Dendritic cell treated with granulocyte-macrophage colony-stimulating factor and Interleukin-4, amounts not matched to agents 40 ng/mL and 50 ng/mL, for 4 days (primary cell): ENCODE measurements at regions not wholly inside any gene's neighbourhood (a gene's known extent, or its start where the extent isn't known, plus 50 kb on each side); places are given as distances from the start of the nearest gene placed in this dataset.
"Not testable (repeated sequence)": the region's sequence is repeated elsewhere in the genome, so short reads cannot be mapped to it uniquely, and the experiment has no call there.

Experiments
- H3K27ac Mint-ChIP-seq: one replicate; pipeline ENCODE4 v1.8.0; 2022; ENCODE audit warnings: mild to moderate bottlenecking, mixed read lengths
- H3K27me3 Mint-ChIP-seq: one replicate; pipeline ENCODE4 v1.8.0; 2022; ENCODE audit warnings: mild to moderate bottlenecking, mixed read lengths
- H3K36me3 Mint-ChIP-seq: one replicate; pipeline ENCODE4 v1.8.0; 2022; ENCODE audit warnings: low read depth, mixed read lengths
- H3K4me1 Mint-ChIP-seq: one replicate; pipeline ENCODE4 v1.8.0; 2022; ENCODE audit warnings: low read depth, mixed read lengths
- H3K4me3 Mint-ChIP-seq: one replicate; pipeline ENCODE4 v1.8.0; 2022; ENCODE audit warnings: mild to moderate bottlenecking, moderate library complexity, mixed read lengths
- H3K9me3 Mint-ChIP-seq: one replicate; pipeline ENCODE4 v1.8.0; 2022; ENCODE audit warnings: mixed read lengths
- intact Hi-C: fragments of 100-400 bp; cut with micrococcal nuclease; formaldehyde crosslinking; loops from one replicate; pipeline ENCODE4 v1.15.0; 2022

DNA sequence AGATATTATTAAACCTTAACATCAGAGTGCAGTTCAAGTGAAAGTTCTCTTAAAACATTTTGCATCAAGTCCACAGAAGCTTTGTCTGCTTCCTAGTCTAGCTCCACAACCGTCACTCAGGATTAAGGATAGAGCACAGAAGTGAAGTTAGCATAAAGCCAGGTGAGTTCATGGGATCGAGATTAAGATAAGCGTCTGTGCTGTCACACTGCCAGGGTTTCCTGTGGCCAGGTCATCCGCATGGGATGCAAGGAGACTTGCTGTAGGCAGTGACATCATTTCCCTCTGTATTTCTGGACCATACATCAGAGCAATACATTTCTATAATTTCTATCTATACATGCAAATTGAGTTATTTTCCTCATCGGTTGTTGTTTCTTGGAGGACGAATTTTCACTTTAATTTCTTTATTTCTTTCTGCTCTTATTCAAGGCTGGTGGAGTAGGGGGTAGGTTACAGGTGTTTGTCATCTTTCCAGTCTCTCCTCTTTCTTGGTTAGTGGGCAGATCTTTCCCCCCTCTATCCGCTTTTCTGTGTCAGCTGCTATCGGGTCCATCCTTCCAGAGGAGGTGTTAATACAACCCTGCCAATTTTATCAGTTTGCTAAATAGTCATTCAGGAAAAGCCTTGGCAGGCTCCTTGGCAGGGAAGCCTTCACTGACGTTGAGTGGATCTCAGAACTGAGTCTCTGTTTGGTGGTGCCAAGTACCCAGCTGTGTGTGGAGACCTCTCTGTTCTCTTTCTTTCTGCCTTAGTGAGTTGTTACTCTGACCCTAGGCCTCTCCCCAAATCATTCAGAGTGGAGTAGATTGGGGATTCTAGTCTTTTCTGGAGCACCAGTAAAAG, 307.6 kb upstream of the MAP3K7 start:
- intact Hi-C loops: no loop called here

DNA sequence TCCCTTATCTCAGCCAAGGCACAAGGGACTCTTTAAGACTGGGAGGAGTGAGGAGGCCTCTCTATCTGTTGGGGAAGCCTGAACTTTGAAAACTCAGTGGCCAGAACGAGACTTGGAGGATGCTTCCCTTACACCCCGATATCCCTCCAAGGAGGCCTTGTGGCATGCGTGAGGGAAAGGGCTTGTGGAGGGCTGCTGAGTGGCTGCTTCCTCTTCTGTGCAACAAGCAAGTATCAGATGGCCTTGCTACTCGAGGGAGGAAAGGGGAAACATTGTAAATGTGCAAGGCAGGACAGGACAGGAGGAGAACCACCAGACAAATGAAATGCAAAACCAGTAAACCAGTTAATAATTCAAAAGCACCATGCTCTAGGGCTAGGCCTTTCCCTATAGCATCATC, 306.5 kb upstream of the MAP3K7 start:
- Mint-ChIP-seq H3K27me3 (no peaks in the 10 kb centered on the region), H3K27ac (no peak overlapping the region), H3K4me1 (no peaks in the 10 kb centered on the region), H3K9me3 (no peaks in the 10 kb centered on the region), H3K4me3 (no peak overlapping the region), H3K36me3 (no peaks in the 10 kb centered on the region)
- intact Hi-C loops: no loop called here

More for the DNA sequence above, 307.6 kb upstream of the MAP3K7 start:
- no peaks in the 10 kb centered on the region for H3K4me1 Mint-ChIP-seq
- no peaks in the 10 kb centered on the region for H3K9me3 Mint-ChIP-seq
- H3K36me3 Mint-ChIP-seq: no peaks in the 10 kb centered on the region
- H3K27me3 Mint-ChIP-seq: no peaks in the 10 kb centered on the region
- no peak overlapping the region for H3K27ac Mint-ChIP-seq
- H3K4me3 Mint-ChIP-seq: no peak overlapping the region

DNA sequence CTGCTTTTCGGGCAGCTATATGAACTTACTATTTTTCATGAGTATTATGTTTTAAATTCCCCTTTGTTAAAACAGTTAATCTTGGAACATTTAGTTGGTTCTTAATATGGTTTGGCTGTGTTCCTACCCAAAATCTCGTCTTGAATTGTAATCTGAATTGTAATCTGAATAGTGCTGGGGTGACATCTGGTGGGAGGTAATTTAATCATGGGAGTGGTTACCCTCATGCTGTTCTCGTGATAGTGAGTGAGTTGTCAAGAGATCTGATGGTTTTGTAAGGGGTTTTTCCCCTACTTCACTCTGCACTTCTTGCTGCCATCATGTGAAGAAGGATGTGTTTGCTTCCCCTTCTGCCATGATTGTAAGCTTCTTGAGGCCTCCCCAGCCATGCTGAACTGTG, 305.4 kb upstream of the MAP3K7 start:
- Mint-ChIP-seq H3K4me3 (no peak overlapping the region), H3K27ac (no peak overlapping the region), H3K9me3 (no peaks in the 10 kb centered on the region), H3K27me3 (no peaks in the 10 kb centered on the region), H3K4me1 (no peaks in the 10 kb centered on the region), H3K36me3 (no peaks in the 10 kb centered on the region)
- intact Hi-C loops: no loop called here

DNA sequence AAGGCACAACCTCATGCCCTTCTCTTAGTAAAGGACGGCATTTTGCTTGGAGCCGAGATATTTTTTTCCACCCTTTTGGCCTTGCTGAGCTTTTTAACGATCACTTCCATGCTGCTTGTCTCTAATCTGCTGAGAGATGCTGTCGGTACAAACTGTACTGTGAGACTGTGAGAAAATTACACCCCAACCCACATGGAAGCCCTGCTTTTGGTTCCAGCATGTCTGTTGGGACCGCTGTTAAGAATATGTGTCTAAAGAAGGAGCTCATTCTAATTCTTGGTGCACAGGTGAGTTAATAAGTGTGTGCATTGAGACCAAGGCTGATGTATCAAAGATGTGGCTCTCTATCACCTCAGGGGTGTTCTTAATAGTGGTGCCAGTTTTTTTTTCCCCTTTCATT, 304.5 kb upstream of the MAP3K7 start:
- Mint-ChIP-seq H3K27me3 (no peaks in the 10 kb centered on the region), H3K4me3 (no peak overlapping the region), H3K27ac (no peak overlapping the region), H3K9me3 (no peaks in the 10 kb centered on the region), H3K36me3 (no peaks in the 10 kb centered on the region), H3K4me1 (no peaks in the 10 kb centered on the region)
- intact Hi-C loops: no loop called here

DNA sequence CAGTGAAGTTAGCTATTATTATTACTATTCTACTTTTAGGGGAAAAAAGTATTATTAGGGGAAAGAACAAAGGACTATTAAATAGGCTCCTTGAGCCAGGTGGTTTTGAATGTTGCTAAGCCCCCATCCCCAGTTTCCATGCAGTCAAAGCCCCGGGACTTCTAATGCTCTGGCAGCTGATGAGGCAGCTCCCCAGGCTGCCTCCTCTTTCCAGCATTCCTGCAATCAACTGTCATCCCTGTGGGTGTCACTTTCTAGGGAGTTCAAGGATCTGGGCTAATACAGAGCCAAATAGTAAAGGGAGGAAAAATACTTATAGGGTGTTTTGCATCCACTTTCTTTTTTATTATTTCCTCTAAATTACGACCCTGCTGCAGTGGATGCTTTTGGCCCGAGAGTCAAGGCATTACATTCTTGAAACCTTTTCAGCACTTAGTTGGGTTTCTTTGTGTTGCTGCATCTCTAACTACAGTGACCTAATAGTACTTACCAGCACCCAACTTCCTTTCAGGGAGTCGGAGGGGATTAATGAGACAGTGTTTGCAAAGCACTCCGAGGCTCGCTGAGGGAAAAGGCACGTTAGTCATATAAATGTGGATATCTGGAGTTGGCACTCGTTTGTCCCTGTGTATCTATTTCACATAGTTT, 303.9 kb upstream of the MAP3K7 start:
- Mint-ChIP-seq H3K27me3 (no peaks in the 10 kb centered on the region), H3K4me3 (no peak overlapping the region), H3K4me1 (no peaks in the 10 kb centered on the region), H3K27ac (no peak overlapping the region), H3K9me3 (no peaks in the 10 kb centered on the region), H3K36me3 (no peaks in the 10 kb centered on the region)
- intact Hi-C loops: no loop called here

DNA sequence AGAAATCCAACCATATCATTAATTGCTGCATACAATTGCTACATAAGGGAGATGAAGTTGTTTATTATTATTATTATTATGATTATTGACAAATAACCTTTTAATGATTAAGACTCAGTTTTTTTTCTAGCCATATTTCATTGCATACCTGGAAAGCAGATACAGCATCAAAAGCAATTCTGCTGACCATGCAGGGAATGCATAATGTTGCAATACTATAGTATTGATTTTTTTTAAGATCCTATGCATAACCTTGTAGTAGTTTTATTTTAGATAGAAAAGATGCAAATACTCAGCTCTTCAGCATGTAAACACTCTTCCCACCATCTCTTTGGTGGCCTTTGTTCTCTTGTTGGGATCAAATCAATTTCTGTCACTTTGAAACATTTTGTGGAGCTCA, 300.9 kb upstream of the MAP3K7 start:
- no peak overlapping the region for H3K4me3 Mint-ChIP-seq
- no peaks in the 10 kb centered on the region for H3K36me3 Mint-ChIP-seq
- H3K9me3 Mint-ChIP-seq: peaks cover 19% of the 10 kb centered on the region
- H3K27ac Mint-ChIP-seq: no peak overlapping the region
- no peaks in the 10 kb centered on the region for H3K27me3 Mint-ChIP-seq
- H3K4me1 Mint-ChIP-seq: no peaks in the 10 kb centered on the region
- intact Hi-C loops: no loop called here

DNA sequence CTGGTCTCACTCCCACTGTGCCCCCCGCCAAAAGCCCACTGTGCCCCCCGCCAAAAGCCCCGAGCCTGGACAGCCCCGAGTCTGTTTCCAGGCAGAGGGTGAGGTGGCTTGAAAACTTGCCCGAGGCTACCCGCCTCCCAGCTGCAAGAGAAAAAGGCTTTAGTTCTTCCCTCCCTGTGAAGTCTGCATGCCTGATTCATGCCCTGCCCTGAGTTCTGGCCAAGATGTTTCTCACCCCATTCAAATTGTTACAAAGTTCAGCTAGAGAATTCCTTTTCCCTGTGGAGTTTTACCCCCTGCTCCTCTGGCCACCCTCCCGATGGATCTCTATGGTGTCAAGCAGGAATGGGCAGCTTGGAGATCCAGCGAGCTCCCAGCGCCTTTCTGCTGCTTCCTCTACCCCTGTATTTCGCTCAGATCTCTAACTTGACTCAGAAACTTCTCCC, 298.8 kb upstream of the MAP3K7 start:
- no peaks in the 10 kb centered on the region for H3K27me3 Mint-ChIP-seq
- no peak overlapping the region for H3K27ac Mint-ChIP-seq
- intact Hi-C loops: no loop called here
- no peaks in the 10 kb centered on the region for H3K4me1 Mint-ChIP-seq
- no peaks in the 10 kb centered on the region for H3K36me3 Mint-ChIP-seq
- no peak overlapping the region for H3K4me3 Mint-ChIP-seq
- H3K9me3 Mint-ChIP-seq: peaks cover 39% of the 10 kb centered on the region

DNA sequence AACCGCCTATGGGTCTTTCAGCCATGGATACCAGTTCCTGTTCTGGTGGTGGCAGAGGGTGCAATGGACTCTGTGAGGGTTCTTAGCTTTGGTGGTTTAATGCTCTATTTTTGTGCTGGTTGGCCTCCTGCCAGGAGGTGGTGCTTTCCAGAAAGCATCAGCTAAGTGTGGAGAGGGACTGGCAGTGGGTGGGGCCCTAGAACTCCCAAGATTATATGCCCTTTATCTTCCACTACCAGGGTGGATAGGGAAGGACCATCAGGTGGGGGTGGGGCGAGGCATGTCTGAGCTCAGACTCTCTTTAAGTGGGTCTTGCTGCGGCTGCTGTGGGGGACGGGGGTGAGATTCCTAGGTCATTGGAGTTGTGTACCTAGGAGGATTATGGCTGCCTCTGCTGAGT, 298.3 kb upstream of the MAP3K7 start:
- H3K27ac Mint-ChIP-seq, H3K4me3 Mint-ChIP-seq, H3K27me3 Mint-ChIP-seq, H3K4me1 Mint-ChIP-seq, H3K36me3 Mint-ChIP-seq, intact Hi-C loops: not testable (repeated sequence)
- H3K9me3 Mint-ChIP-seq: peaks cover 39% of the 10 kb centered on the region

DNA sequence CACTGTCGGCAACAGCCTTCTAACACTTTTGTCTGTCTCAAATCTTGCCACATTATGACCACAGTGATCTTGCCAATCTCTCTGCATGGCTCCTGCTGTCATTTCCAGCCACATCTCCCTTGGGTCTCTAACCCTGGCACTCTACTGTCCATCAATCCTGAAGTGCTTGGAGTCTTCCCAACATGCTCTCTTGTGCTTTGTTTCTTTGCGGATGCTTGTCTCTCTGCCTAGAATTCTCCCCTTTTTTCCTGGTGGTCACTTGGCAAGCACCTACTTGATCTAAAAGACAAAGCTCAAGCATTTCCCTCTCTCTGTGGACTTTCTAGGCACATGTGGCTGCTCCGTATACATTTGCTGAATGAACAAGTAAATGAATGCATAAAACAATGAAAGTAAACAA, 290.7 kb upstream of the MAP3K7 start:
- intact Hi-C loops: no loop called here
- H3K27me3 Mint-ChIP-seq: no peaks in the 10 kb centered on the region

DNA sequence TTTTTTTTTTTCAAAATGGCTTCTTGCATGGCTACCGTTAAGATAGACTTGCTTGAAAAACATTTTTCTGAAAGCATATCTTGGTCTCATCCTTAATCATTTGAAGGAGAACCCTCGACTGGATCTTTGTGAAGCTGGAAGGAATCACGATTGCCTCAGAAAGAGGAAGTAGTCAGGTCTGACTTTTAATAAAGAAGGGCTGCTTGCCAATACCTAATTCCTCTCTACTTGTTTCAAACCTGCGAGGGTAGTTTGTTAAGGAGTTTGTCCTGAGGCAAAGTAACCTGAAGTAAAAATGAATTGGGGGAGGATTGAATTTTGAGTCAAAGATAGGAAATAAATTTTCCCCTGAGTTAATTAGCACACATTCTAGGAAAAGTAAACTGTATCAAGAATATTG, 288.1 kb upstream of the MAP3K7 start:
- Mint-ChIP-seq H3K4me1 (no peaks in the 10 kb centered on the region), H3K9me3 (peaks cover 9% of the 10 kb centered on the region), H3K4me3 (no peak overlapping the region), H3K36me3 (no peaks in the 10 kb centered on the region), H3K27me3 (no peaks in the 10 kb centered on the region), H3K27ac (no peak overlapping the region)
- intact Hi-C loops: no loop called here

More for the DNA sequence above, 290.7 kb upstream of the MAP3K7 start:
- Mint-ChIP-seq H3K27ac (no peak overlapping the region), H3K4me3 (no peak overlapping the region), H3K9me3 (peaks cover 28% of the 10 kb centered on the region), H3K4me1 (no peaks in the 10 kb centered on the region), H3K36me3 (no peaks in the 10 kb centered on the region)

DNA sequence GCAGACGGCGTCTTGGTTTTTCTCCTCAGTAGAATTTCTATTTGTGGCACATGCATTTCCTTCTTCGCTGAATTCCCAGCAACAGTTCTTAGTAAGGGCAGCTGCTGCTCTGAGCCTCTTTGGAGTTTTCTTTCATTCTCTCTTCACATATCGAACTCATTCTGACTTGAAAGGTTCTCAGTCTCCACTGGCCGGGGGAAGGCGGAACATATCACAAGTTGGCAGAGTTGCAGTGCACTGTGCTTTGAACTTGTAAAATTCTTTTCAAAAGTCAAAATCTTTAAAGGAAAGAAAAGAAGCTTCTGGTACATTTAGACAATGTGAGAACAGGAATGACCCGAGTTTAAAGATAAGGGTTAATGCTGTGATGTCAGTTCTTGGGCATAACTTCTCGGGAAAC, 286.1 kb upstream of the MAP3K7 start:
- H3K36me3 Mint-ChIP-seq: no peaks in the 10 kb centered on the region
- H3K27ac Mint-ChIP-seq: no peak overlapping the region
- intact Hi-C loops: no loop called here
- no peak overlapping the region for H3K4me3 Mint-ChIP-seq
- no peaks in the 10 kb centered on the region for H3K27me3 Mint-ChIP-seq
- H3K9me3 Mint-ChIP-seq: no peaks in the 10 kb centered on the region
- H3K4me1 Mint-ChIP-seq: no peaks in the 10 kb centered on the region

DNA sequence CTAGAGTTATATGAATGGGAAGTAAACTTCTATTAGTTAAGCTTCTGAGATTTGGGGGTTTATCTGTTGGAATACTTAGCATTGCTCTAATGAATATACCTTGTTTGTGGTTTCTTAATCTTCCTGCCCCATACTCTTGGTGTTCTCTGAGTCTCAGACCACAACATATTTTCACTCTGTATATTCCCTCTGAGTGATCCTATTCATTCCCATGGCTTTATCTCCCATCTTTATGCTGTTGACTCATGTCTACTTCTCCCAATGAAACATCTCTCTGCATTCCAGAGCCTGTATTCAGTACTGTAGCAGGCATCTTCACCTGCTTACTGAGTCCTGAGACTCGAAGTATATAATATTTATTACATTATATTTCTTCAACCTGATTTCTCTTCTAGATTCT, 283.7 kb upstream of the MAP3K7 start:
- no peak overlapping the region for H3K27ac Mint-ChIP-seq
- intact Hi-C loops: no loop called here
- no peaks in the 10 kb centered on the region for H3K9me3 Mint-ChIP-seq
- H3K27me3 Mint-ChIP-seq: no peaks in the 10 kb centered on the region
- no peaks in the 10 kb centered on the region for H3K36me3 Mint-ChIP-seq
- H3K4me1 Mint-ChIP-seq: no peaks in the 10 kb centered on the region
- H3K4me3 Mint-ChIP-seq: no peak overlapping the region

DNA sequence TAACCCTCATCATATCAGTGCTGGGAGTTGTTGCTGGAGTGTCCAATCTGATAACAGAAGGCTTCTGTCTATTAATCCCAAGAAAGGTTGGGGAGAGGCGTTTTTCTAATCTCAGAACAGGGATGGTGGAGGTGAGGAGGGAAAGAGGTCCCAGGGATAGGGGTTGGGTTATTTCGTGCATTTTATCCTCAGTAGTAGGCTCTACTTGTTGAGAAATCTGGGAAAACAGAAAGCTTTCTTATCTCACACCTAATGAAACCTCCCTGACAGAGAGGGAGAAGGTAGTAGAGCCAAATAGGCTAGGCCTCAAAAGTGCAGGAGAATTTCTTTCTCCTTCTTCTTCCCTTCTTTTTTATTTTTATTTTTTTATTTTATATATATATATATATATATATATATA, 281.8 kb upstream of the MAP3K7 start:
- no peaks in the 10 kb centered on the region for H3K9me3 Mint-ChIP-seq
- H3K4me1 Mint-ChIP-seq: no peaks in the 10 kb centered on the region
- no peak overlapping the region for H3K27ac Mint-ChIP-seq
- H3K4me3 Mint-ChIP-seq: no peak overlapping the region
- intact Hi-C loops: no loop called here
- no peaks in the 10 kb centered on the region for H3K27me3 Mint-ChIP-seq
- H3K36me3 Mint-ChIP-seq: no peaks in the 10 kb centered on the region

DNA sequence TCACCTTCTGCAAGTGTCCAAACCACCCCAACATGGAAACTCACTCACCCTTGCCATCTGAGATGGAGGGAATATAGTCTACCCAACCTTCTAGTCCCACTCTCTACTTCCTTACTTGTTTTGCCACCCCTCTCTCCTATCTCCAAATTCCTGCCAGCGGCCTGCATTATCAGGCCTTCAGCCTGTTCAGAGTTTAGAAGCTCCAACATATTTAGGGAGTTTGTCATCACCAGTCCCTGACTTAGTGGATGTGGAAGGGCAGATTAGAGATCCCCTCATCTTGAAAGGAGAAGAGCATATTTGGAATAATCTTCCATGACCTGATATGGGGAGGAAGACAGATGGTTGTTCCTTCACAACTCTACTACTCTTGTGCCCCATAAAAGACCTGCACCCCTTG, 281.4 kb upstream of the MAP3K7 start:
- intact Hi-C loops: no loop called here
- no peaks in the 10 kb centered on the region for H3K27me3 Mint-ChIP-seq
- no peaks in the 10 kb centered on the region for H3K36me3 Mint-ChIP-seq
- H3K4me3 Mint-ChIP-seq: no peak overlapping the region
- H3K9me3 Mint-ChIP-seq: no peaks in the 10 kb centered on the region
- no peak overlapping the region for H3K27ac Mint-ChIP-seq
- no peaks in the 10 kb centered on the region for H3K4me1 Mint-ChIP-seq

DNA sequence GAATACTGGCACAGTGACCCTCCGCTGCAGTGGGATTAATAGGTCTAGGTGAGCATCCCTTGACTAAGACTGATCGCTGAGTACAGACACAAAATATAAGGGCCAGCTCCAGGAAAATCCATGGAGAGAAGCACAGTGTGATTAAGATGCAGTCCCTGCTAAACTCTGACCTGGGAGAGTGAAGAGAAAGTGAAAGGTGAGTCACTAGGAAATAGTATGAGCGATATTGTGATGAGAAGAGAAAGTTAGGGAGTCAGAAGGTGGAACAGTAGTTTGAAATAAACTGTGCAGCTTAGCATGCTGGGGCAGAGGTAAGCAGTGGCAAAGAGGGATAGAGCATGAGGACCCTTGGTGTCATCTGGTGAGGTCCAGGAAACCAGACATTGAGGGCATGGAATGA, 278.6 kb upstream of the MAP3K7 start:
- no peaks in the 10 kb centered on the region for H3K9me3 Mint-ChIP-seq
- no peak overlapping the region for H3K4me3 Mint-ChIP-seq
- H3K4me1 Mint-ChIP-seq: no peaks in the 10 kb centered on the region
- intact Hi-C loops: no loop called here
- H3K27ac Mint-ChIP-seq: no peak overlapping the region
- no peaks in the 10 kb centered on the region for H3K36me3 Mint-ChIP-seq
- H3K27me3 Mint-ChIP-seq: no peaks in the 10 kb centered on the region
